H9 (cell line): ENCODE measurements at regions not wholly inside any gene's neighbourhood (a gene's known extent, or its start where the extent isn't known, plus 50 kb on each side); places are given as distances from the start of the nearest gene placed in this dataset.

Experiments used
- DNase-seq: peaks from one replicate; pipeline ENCODE4 v3.0.0-alpha.2; 2017
- H2AFZ ChIP-seq: one replicate; pipeline ENCODE4 v1.6.1; 2013; ENCODE audit warnings: mild to moderate bottlenecking, low read length, control low read depth, moderate library complexity
- H2AK5ac ChIP-seq: 2 replicates; pipeline ENCODE4 v1.6.1; 2013; ENCODE audit warnings: low read length, control low read depth, mixed read lengths; ENCODE audit not compliant: insufficient read length
- H2BK120ac ChIP-seq: one replicate; pipeline ENCODE4 v1.6.1; 2013; ENCODE audit warnings: low read depth, mild to moderate bottlenecking, low read length, control low read depth, inconsistent platforms; ENCODE audit not compliant: poor library complexity, severe bottlenecking
- H2BK12ac ChIP-seq: 2 replicates; pipeline ENCODE4 v1.6.1; 2013; ENCODE audit warnings: low read length, control low read depth, mixed read lengths, low read depth; ENCODE audit not compliant: insufficient read length
- H2BK15ac ChIP-seq: 2 replicates; pipeline ENCODE4 v1.6.1; 2013; ENCODE audit warnings: low read depth, low read length, control low read depth
- H2BK20ac ChIP-seq: one replicate; pipeline ENCODE4 v1.6.1; 2013; ENCODE audit warnings: low read depth, mild to moderate bottlenecking, low read length, control low read depth, inconsistent platforms; ENCODE audit not compliant: poor library complexity, severe bottlenecking
- H2BK5ac ChIP-seq: 2 replicates; pipeline ENCODE4 v1.6.1; 2013; ENCODE audit warnings: low read length, control low read depth, mixed read lengths; ENCODE audit not compliant: insufficient read length
- H3K14ac ChIP-seq: 2 replicates; pipeline ENCODE4 v1.6.1; 2013; ENCODE audit warnings: low read length, control low read depth; ENCODE audit not compliant: insufficient read depth
- H3K18ac ChIP-seq: 2 replicates; pipeline ENCODE4 v1.6.1; 2013; ENCODE audit warnings: low read depth, mild to moderate bottlenecking, mixed read lengths, low read length, control low read depth; ENCODE audit not compliant: insufficient read length
- H3K23ac ChIP-seq: 2 replicates; pipeline ENCODE4 v1.6.1; 2013; ENCODE audit warnings: low read length, control low read depth, mixed read lengths, low read depth; ENCODE audit not compliant: insufficient read length
- H3K23me2 ChIP-seq: 2 replicates; pipeline ENCODE4 v1.6.1; 2013; ENCODE audit warnings: low read depth, mild to moderate bottlenecking, mixed read lengths, low read length, control low read depth; ENCODE audit not compliant: insufficient read length, poor library complexity, severe bottlenecking
- H3K27ac ChIP-seq: 2 replicates; pipeline ENCODE4 v1.5.1; 2013; ENCODE audit warnings: low read length, control low read depth, mixed read lengths, low read depth; ENCODE audit not compliant: insufficient read length
- H3K27me3 ChIP-seq: 2 replicates; pipeline ENCODE4 v1.6.1; 2013; ENCODE audit warnings: low read length, control low read depth, inconsistent platforms; ENCODE audit not compliant: insufficient read depth
- H3K4ac ChIP-seq: 2 replicates; pipeline ENCODE4 v1.6.1; 2013; ENCODE audit warnings: low read depth, mild to moderate bottlenecking, control low read depth, inconsistent platforms, low read length, moderate library complexity
- H3K4me1 ChIP-seq: 2 replicates; pipeline ENCODE4 v1.6.1; 2013; ENCODE audit warnings: low read length, control low read depth, inconsistent platforms; ENCODE audit not compliant: insufficient read depth
- H3K4me2 ChIP-seq: 2 replicates; pipeline ENCODE4 v1.6.1; 2013; ENCODE audit warnings: low read length, control low read depth, mixed read lengths; ENCODE audit not compliant: insufficient read length, insufficient read depth
- H3K56ac ChIP-seq: 2 replicates; pipeline ENCODE4 v1.6.1; 2013; ENCODE audit warnings: low read depth, mild to moderate bottlenecking, mixed read lengths, low read length, control low read depth; ENCODE audit not compliant: insufficient read length
- H3K79me1 ChIP-seq: 2 replicates; pipeline ENCODE4 v1.6.1; 2013; ENCODE audit warnings: low read depth, mild to moderate bottlenecking, moderate library complexity, low read length, control low read depth, inconsistent platforms; ENCODE audit not compliant: insufficient read depth, poor library complexity, severe bottlenecking
- H3K79me2 ChIP-seq: 2 replicates; pipeline ENCODE4 v1.6.1; 2013; ENCODE audit warnings: low read length, control low read depth, inconsistent platforms; ENCODE audit not compliant: insufficient read depth
- H3K9ac ChIP-seq: 2 replicates; pipeline ENCODE4 v1.6.1; 2013; ENCODE audit warnings: low read length, control low read depth, mixed read lengths; ENCODE audit not compliant: insufficient read length; ENCODE audit errors: extremely low read depth
- H3K9me3 ChIP-seq: one replicate; pipeline ENCODE4 v1.6.1; 2013; ENCODE audit warnings: low read depth, low read length, inconsistent platforms; ENCODE audit not compliant: control insufficient read depth
- H3T11ph ChIP-seq: one replicate; pipeline ENCODE4 v1.6.1; 2013; ENCODE audit warnings: mild to moderate bottlenecking, low read length, control low read depth, inconsistent platforms
- H4K20me1 ChIP-seq: one replicate; pipeline ENCODE4 v1.6.1; 2013; ENCODE audit not compliant: control insufficient read depth, insufficient read length, insufficient read depth
- H4K5ac ChIP-seq: 2 replicates; pipeline ENCODE4 v1.6.1; 2013; ENCODE audit warnings: low read depth, mild to moderate bottlenecking, mixed read lengths, low read length, control low read depth; ENCODE audit not compliant: insufficient read length
- H4K8ac ChIP-seq: replicated peaks from 2 replicates; pipeline ENCODE4 v1.6.1; 2013; ENCODE audit warnings: low read length, control low read depth, mixed read lengths, low read depth; ENCODE audit not compliant: insufficient read length
- H4K91ac ChIP-seq: 2 replicates; pipeline ENCODE4 v1.6.1; 2013; ENCODE audit warnings: low read depth, mild to moderate bottlenecking, moderate library complexity, mixed read lengths, low read length, control low read depth; ENCODE audit not compliant: insufficient read length
- H3K27ac Mint-ChIP-seq, 3 experiments: 2 replicates in 2 of 3; 3 replicates in 1 of 3; pipeline ENCODE4 v1.8.0; 2020 to 2021; ENCODE audit warnings: mixed read lengths in 3 of 3, mild to moderate bottlenecking in 1 of 3, moderate library complexity in 1 of 3
- H3K27me3 Mint-ChIP-seq: 2 replicates; pipeline ENCODE4 v1.8.0; 2021; ENCODE audit warnings: low read depth, mild to moderate bottlenecking, moderate library complexity, mixed read lengths
- H3K36me3 Mint-ChIP-seq, 3 experiments: 2 replicates in 2 of 3; 3 replicates in 1 of 3; pipeline ENCODE4 v1.8.0; 2020 to 2021; ENCODE audit warnings: low read depth in 3 of 3, mixed read lengths in 3 of 3; ENCODE audit not compliant: insufficient read depth in 1 of 3
- H3K4me1 Mint-ChIP-seq, 2 experiments: 2 replicates each; pipeline ENCODE4 v1.8.0; 2020; ENCODE audit warnings: mixed read lengths in 2 of 2
- H3K4me3 Mint-ChIP-seq, 2 experiments: 2 replicates in 1 of 2; 3 replicates in 1 of 2; pipeline ENCODE4 v1.8.0; 2020 to 2021; ENCODE audit warnings: mild to moderate bottlenecking in 2 of 2, mixed read lengths in 2 of 2, moderate library complexity in 1 of 2
- H3K9me3 Mint-ChIP-seq, 2 experiments: 2 replicates in 1 of 2; 3 replicates in 1 of 2; pipeline ENCODE4 v1.8.0; 2020; ENCODE audit warnings: mild to moderate bottlenecking in 2 of 2, mixed read lengths in 2 of 2, moderate library complexity in 1 of 2
- WGBS: extraction: QIAGEN DNeasy Blood & Tissue Kit; methylation state at CpG from one replicate; pipeline ENCODE4 v1.1.7; 2013; ENCODE audit warnings: missing lambda C conversion rate, low lambda C conversion rate, mixed read lengths; ENCODE audit not compliant: insufficient read length; ENCODE audit errors: extremely low coverage; 5-methylcytosine and 5-hydroxymethylcytosine counted together
- TF ChIP-seq, protein P1 (sequence below): fragments of 200-600 bp; sonication (generic); conservative IDR thresholded peaks from 3 replicates; pipeline ENCODE4 v1.8.0; 2021; ENCODE audit warnings: antibody characterized with exemption, mild to moderate bottlenecking

DNA sequence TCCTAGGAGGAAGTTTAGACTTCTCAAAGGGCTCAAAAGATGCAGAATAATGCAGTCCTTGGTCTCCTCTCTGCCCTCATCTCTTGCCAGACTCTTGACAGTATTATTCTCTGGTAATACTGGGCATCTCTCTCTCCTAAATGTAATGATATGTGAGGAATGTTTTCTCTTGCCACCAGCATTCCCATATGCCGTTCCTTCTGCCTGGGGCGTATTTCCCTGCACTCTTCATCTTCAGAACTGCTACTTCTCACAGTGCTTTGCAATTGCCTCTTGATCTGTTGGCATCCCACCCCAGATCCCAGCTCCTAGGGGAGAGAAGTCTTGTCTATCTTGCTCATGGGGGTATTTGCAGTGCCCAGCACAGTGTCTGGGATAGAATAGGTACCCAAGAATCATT lies 107.4 kb downstream of the RASSF10 start:
- Mint-ChIP-seq H3K36me3 (no peaks in the 10 kb centered on the region), H3K4me1 (peaks cover 36 to 41% of the 10 kb centered on the region in 2 experiments), H3K27me3 (peaks cover 2% of the 10 kb centered on the region), H3K4me3 (no peak overlapping the region), H3K9me3 (no peaks in the 10 kb centered on the region), H3K27ac (no peak overlapping the region)
- no peak for DNase-seq
- H3K23me2 ChIP-seq, result no peaks in the 10 kb centered on the region
- H2AFZ ChIP-seq, result no peak overlapping the region
- no peak overlapping the region for H3K4ac ChIP-seq
- no peak overlapping the region for H3K18ac ChIP-seq
- no peaks in the 10 kb centered on the region for H3K27me3 ChIP-seq
- no peak overlapping the region for H3K14ac ChIP-seq
- no peak overlapping the region for H3T11ph ChIP-seq
- peaks cover 2% of the 10 kb centered on the region; the same call in 1 of the 2 replicates for H3K4me1 ChIP-seq
- no peak overlapping the region for H2BK15ac ChIP-seq
- H4K8ac ChIP-seq, result no peak overlapping the region
- no peaks in the 10 kb centered on the region for H3K9me3 ChIP-seq
- H3K79me1 ChIP-seq, result no peaks in the 10 kb centered on the region
- no peak overlapping the region for H2BK120ac ChIP-seq
- H2AK5ac ChIP-seq, result no peak overlapping the region
- H3K79me2 ChIP-seq, result no peaks in the 10 kb centered on the region
- no peak overlapping the region for H3K9ac ChIP-seq
- no peak overlapping the region for H3K56ac ChIP-seq
- no peak overlapping the region for H3K23ac ChIP-seq
- H3K4me2 ChIP-seq, result no peak overlapping the region
- H2BK5ac ChIP-seq, result no peak overlapping the region
- no peak overlapping the region for H2BK20ac ChIP-seq
- no peak overlapping the region for H4K5ac ChIP-seq
- no peak overlapping the region for H4K91ac ChIP-seq
- WGBS, result no CpG with 5 or more reads among the region's 2 CpGs
- TF ChIP-seq, protein P1, sequence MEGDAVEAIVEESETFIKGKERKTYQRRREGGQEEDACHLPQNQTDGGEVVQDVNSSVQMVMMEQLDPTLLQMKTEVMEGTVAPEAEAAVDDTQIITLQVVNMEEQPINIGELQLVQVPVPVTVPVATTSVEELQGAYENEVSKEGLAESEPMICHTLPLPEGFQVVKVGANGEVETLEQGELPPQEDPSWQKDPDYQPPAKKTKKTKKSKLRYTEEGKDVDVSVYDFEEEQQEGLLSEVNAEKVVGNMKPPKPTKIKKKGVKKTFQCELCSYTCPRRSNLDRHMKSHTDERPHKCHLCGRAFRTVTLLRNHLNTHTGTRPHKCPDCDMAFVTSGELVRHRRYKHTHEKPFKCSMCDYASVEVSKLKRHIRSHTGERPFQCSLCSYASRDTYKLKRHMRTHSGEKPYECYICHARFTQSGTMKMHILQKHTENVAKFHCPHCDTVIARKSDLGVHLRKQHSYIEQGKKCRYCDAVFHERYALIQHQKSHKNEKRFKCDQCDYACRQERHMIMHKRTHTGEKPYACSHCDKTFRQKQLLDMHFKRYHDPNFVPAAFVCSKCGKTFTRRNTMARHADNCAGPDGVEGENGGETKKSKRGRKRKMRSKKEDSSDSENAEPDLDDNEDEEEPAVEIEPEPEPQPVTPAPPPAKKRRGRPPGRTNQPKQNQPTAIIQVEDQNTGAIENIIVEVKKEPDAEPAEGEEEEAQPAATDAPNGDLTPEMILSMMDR, result no peak
- no peaks in the 10 kb centered on the region for H4K20me1 ChIP-seq
- H3K27ac ChIP-seq, result no peak overlapping the region
- H2BK12ac ChIP-seq, result no peak overlapping the region
